Tibial artery (tissue), 4 donors: ENCODE measurements at regions not wholly inside any gene's neighbourhood (a gene's known extent, or its start where the extent isn't known, plus 50 kb on each side); places are given as distances from the start of the nearest gene placed in this dataset.

Experiments used
- DNase-seq, 2 donors: peaks; one replicate each; pipeline ENCODE4 v3.0.0-alpha.2; 2019
- H3K27ac ChIP-seq, 2 donors: fragments of 200-600 bp; sonication (generic) in 1 of 2; 1 replicate in 1 of 2; 2 replicates in 1 of 2; pipeline ENCODE4 v1.5.1; 2018 to 2019; ENCODE audit warnings: mild to moderate bottlenecking in 1 of 2
- H3K27me3 ChIP-seq, 2 donors: fragments of 200-600 bp; sonication (generic) in 1 of 2; one replicate each; pipeline versions ENCODE4 v1.5.1 to v1.6.0; 2016 to 2019
- H3K36me3 ChIP-seq, 3 donors: fragments of 200-600 bp; sonication (generic) in 2 of 3; one replicate each; pipeline ENCODE4 v1.5.1; 2016 to 2019; ENCODE audit warnings: mild to moderate bottlenecking in 2 of 3
- H3K4me1 ChIP-seq, 4 donors: fragments of 200-600 bp; sonication (generic) in 2 of 4; 1 replicate in 3 of 4; 2 replicates in 1 of 4; pipeline ENCODE4 v1.5.1; 2016 to 2019
- H3K4me3 ChIP-seq, 2 donors: fragments of 200-600 bp; sonication (generic) in 1 of 2; 1 replicate in 1 of 2; 2 replicates in 1 of 2; pipeline ENCODE4 v1.5.1; 2018 to 2019; ENCODE audit warnings: mild to moderate bottlenecking in 2 of 2
- H3K9me3 ChIP-seq, 3 donors: fragments of 200-600 bp; sonication (generic) in 1 of 3; one replicate each; pipeline ENCODE4 v1.5.1; 2016 to 2019
- intact Hi-C: fragments of 100-400 bp; cut with DNase I; formaldehyde crosslinking; loops from one replicate; pipeline ENCODE4 v1.15.0; 2023; ENCODE audit warnings: low total_unique reads
- TF ChIP-seq, protein P1 (sequence below), 2 experiments: fragments of 200-600 bp in 1 of 2; fragments of 450-650 bp in 1 of 2; IDR thresholded peaks; one replicate each; pipeline ENCODE4 v1.5.1; 2017 to 2019; ENCODE audit warnings: antibody characterized with exemption in 2 of 2, mild to moderate bottlenecking in 1 of 2, moderate library complexity in 1 of 2

- TF ChIP-seq, protein P1, sequence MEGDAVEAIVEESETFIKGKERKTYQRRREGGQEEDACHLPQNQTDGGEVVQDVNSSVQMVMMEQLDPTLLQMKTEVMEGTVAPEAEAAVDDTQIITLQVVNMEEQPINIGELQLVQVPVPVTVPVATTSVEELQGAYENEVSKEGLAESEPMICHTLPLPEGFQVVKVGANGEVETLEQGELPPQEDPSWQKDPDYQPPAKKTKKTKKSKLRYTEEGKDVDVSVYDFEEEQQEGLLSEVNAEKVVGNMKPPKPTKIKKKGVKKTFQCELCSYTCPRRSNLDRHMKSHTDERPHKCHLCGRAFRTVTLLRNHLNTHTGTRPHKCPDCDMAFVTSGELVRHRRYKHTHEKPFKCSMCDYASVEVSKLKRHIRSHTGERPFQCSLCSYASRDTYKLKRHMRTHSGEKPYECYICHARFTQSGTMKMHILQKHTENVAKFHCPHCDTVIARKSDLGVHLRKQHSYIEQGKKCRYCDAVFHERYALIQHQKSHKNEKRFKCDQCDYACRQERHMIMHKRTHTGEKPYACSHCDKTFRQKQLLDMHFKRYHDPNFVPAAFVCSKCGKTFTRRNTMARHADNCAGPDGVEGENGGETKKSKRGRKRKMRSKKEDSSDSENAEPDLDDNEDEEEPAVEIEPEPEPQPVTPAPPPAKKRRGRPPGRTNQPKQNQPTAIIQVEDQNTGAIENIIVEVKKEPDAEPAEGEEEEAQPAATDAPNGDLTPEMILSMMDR (IDR thresholded peaks at IDR 0.05), result no peak
- H3K4me3 ChIP-seq, result no peak overlapping the region
- intact Hi-C loops, result no loop called here
- H3K36me3 ChIP-seq, result no peaks in the 10 kb centered on the region
- no peak overlapping the region for H3K27ac ChIP-seq
- DNase-seq, result no peak
- H3K27me3 ChIP-seq, result no peaks in the 10 kb centered on the region
- H3K4me1 ChIP-seq, result no peaks in the 10 kb centered on the region
- peaks cover 0 to 11% (median 0%) of the 10 kb centered on the region in 3 donors for H3K9me3 ChIP-seq
These were observed 1041.8 kb downstream of the TBC1D22A start for GRCh38 chr22:47804281-47804680.

GRCh38 chr22:47802421-47802820 lies 1040.0 kb downstream of the TBC1D22A start:
- Histone ChIP-seq H3K9me3 (peaks cover 0 to 8% (median 0%) of the 10 kb centered on the region in 3 donors), H3K4me1 (no peaks in the 10 kb centered on the region), H3K27me3 (no peaks in the 10 kb centered on the region), H3K4me3 (no peak overlapping the region), H3K27ac (no peak overlapping the region), H3K36me3 (no peaks in the 10 kb centered on the region)
- DNase-seq, result no peak
- TF ChIP-seq, protein P1 (IDR thresholded peaks at IDR 0.05), result no peak
- intact Hi-C loops, result no loop called here

DNA sequence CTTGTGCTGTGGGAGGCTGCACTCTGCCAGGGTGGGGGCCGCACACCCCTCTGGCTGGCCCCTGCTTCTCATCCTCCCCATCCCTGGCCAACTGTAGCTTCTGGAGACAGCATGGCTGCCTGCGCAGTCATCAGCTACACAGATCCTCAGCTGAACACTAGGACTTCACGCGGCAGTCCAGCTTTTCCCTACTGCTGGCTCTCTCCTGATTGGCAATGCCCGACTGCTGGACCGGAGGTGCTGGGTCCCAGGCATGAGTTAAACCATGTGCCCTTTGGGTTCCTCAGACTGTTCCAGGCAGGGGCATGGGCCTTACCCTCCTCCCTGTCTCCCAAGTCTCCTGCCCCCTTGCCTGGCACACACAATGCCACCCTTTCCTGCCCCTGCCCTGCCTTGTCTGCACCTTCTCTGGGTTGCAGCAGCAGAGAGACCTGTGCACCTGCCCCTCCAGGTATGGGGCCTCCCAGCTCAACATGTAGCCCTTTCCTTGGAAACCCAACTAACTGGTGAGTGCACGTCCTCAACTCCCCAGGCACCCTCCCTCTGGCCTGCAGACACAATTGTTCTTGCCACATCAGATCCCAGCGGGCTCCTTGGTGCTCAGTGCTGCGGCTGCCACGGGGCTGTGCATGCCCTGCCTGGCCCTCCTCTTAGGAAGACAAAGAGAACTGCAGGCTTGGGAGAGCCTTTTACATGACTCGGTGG lies 1039.2 kb downstream of the TBC1D22A start:
- no peaks in the 10 kb centered on the region for H3K27me3 ChIP-seq
- intact Hi-C loops, result no loop called here
- TF ChIP-seq, protein P1 (IDR thresholded peaks at IDR 0.05), result no peak
- H3K9me3 ChIP-seq, result peaks cover 0 to 8% (median 0%) of the 10 kb centered on the region in 3 donors
- no peak overlapping the region for H3K27ac ChIP-seq
- no peak overlapping the region for H3K4me3 ChIP-seq
- no peak for DNase-seq
- no peaks in the 10 kb centered on the region for H3K36me3 ChIP-seq
- no peaks in the 10 kb centered on the region for H3K4me1 ChIP-seq

- TF ChIP-seq, protein P1 (IDR thresholded peaks at IDR 0.05), result no peak
- Histone ChIP-seq H3K27ac (no peak overlapping the region), H3K9me3 (no peaks in the 10 kb centered on the region), H3K4me1 (no peaks in the 10 kb centered on the region), H3K36me3 (no peaks in the 10 kb centered on the region), H3K27me3 (no peaks in the 10 kb centered on the region), H3K4me3 (no peak overlapping the region)
- DNase-seq, result no peak
- intact Hi-C loops, result loop anchor here (10.0 kb wide), 1 partner anchor 63 kb away; no protein-coding TSS in a partner anchor
These were observed 1035.8 kb downstream of the TBC1D22A start for GRCh38 chr22:47798229-47798628.

- Histone ChIP-seq H3K9me3 (no peaks in the 10 kb centered on the region), H3K4me1 (no peaks in the 10 kb centered on the region), H3K4me3 (no peak overlapping the region), H3K27ac (no peak overlapping the region), H3K27me3 (no peaks in the 10 kb centered on the region), H3K36me3 (no peaks in the 10 kb centered on the region)
- no peak for DNase-seq
- intact Hi-C loops, result loop anchor here (10.0 kb wide), 1 partner anchor 63 kb away; no protein-coding TSS in a partner anchor
- TF ChIP-seq, protein P1 (IDR thresholded peaks at IDR 0.05), result no peak
These were observed 1035.0 kb downstream of the TBC1D22A start for GRCh38 chr22:47797342-47797945.
